Mesothelial cell of epicardium (in vitro differentiated cells): ENCODE measurements at regions not wholly inside any gene's neighbourhood (a gene's known extent, or its start where the extent isn't known, plus 50 kb on each side); places are given as distances from the start of the nearest gene placed in this dataset.

Experiments
- DNase-seq, 2 experiments: peaks; one replicate each; pipeline ENCODE4 v3.0.0; 2021; ENCODE audit warnings: low spot score in 2 of 2; ENCODE audit not compliant: unreplicated experiment in 2 of 2
- H3K27ac Mint-ChIP-seq: 2 replicates; pipeline ENCODE4 v1.8.0; 2021; ENCODE audit warnings: mixed read lengths
- H3K27me3 Mint-ChIP-seq: 2 replicates; pipeline ENCODE4 v1.8.0; 2021; ENCODE audit warnings: low read depth, mixed read lengths
- H3K36me3 Mint-ChIP-seq: 2 replicates; pipeline ENCODE4 v1.8.0; 2021; ENCODE audit warnings: mixed read lengths
- H3K4me1 Mint-ChIP-seq: 2 replicates; pipeline ENCODE4 v1.8.0; 2021; ENCODE audit warnings: mixed read lengths
- H3K4me3 Mint-ChIP-seq: 2 replicates; pipeline ENCODE4 v1.8.0; 2021; ENCODE audit warnings: mild to moderate bottlenecking, moderate library complexity, mixed read lengths
- H3K9me3 Mint-ChIP-seq: 2 replicates; pipeline ENCODE4 v1.8.0; 2021; ENCODE audit warnings: mixed read lengths
- CTCF ChIP-seq: fragments of 200-600 bp; sonication (generic); IDR thresholded peaks from one replicate; pipeline ENCODE4 v1.5.0; 2021; ENCODE audit warnings: antibody characterized with exemption; ENCODE audit not compliant: unreplicated experiment

- H3K27ac Mint-ChIP-seq, result no peak overlapping the region
- H3K9me3 Mint-ChIP-seq, result peaks cover 4% of the 10 kb centered on the region
- H3K36me3 Mint-ChIP-seq, result no peaks in the 10 kb centered on the region
- DNase-seq, result no peak
- peaks cover 24% of the 10 kb centered on the region for H3K27me3 Mint-ChIP-seq
- peaks cover 12% of the 10 kb centered on the region for H3K4me1 Mint-ChIP-seq
- H3K4me3 Mint-ChIP-seq, result no peak overlapping the region
- no peak for TF ChIP-seq CTCF
These were observed 128.9 kb upstream of the TARS1 start for GRCh38 chr5:33311893-33312292.

GRCh38 chr5:33312571-33313549 lies 127.9 kb upstream of the TARS1 start:
- Mint-ChIP-seq H3K4me3 (no peak overlapping the region), H3K27ac (no peak overlapping the region), H3K27me3 (peaks cover 25% of the 10 kb centered on the region), H3K36me3 (no peaks in the 10 kb centered on the region), H3K4me1 (peaks cover 10% of the 10 kb centered on the region), H3K9me3 (peaks cover 4% of the 10 kb centered on the region)
- no peak for TF ChIP-seq CTCF
- DNase-seq, result no peak

DNA sequence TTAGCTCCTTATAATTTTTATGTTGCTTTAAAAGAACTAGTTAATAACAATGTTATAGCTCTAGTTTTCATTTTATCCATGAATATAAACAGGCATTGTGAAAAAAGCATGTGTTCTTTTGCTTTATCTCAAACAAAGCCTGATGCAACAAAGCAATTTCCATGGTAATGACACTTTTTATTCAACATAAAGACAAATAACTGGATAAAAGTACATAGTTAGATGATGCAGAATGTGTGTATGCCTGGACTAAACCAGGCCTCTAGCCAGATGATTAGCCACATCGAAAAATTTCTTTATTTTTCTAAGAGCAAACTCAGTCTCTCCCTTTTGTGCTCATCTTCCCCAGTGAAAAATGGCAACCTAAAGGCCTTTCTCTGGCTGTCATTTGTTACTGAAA lies 125.6 kb upstream of the TARS1 start:
- H3K36me3 Mint-ChIP-seq, result no peaks in the 10 kb centered on the region
- no peak overlapping the region for H3K4me3 Mint-ChIP-seq
- no peak overlapping the region for H3K27ac Mint-ChIP-seq
- H3K9me3 Mint-ChIP-seq, result peaks cover 4% of the 10 kb centered on the region
- no peak for TF ChIP-seq CTCF
- H3K27me3 Mint-ChIP-seq, result peaks cover 8% of the 10 kb centered on the region
- H3K4me1 Mint-ChIP-seq, result no peaks in the 10 kb centered on the region
- no peak for DNase-seq

GRCh38 chr5:33316773-33317172 lies 124.0 kb upstream of the TARS1 start:
- Mint-ChIP-seq H3K36me3 (no peaks in the 10 kb centered on the region), H3K27me3 (peaks cover 3% of the 10 kb centered on the region)

DNA sequence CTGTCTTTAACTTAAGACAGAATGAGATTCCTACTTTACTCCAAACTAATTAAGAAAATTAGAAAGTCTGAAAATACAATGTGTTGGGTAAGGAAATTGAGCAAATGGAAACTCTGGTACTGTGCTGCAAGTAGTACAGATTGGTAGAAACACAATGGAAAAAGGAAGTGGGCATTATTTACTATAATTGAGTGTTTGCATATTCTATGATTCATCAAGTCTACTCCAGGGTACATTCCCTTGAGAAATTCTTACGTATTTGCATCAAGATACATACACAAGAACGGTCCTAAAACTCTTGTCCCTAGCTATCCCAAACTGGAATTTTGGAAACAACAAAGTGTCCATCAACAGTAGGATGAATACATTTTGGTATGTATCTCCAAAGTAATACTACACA lies 123.5 kb upstream of the TARS1 start:
- Mint-ChIP-seq H3K36me3 (no peaks in the 10 kb centered on the region), H3K27ac (no peak overlapping the region), H3K27me3 (peaks cover 3% of the 10 kb centered on the region), H3K4me1 (no peaks in the 10 kb centered on the region), H3K4me3 (no peak overlapping the region), H3K9me3 (peaks cover 4% of the 10 kb centered on the region)
- no peak for DNase-seq
- TF ChIP-seq CTCF, result no peak

More at GRCh38 chr5:33316773-33317172, 124.0 kb upstream of the TARS1 start:
- Mint-ChIP-seq H3K9me3 (peaks cover 4% of the 10 kb centered on the region), H3K4me3 (no peak overlapping the region), H3K27ac (no peak overlapping the region), H3K4me1 (no peaks in the 10 kb centered on the region)
- no peak for DNase-seq
- no peak for TF ChIP-seq CTCF
